ENCODE measurements at regions not wholly inside any gene's neighbourhood (a gene's known extent, or its start where the extent isn't known, plus 50 kb on each side); places are given as distances from the start of the nearest gene placed in this dataset.

GRCh38 chr1:181352695-181353094 is 130.6 kb upstream of the CACNA1E start:
- TF ChIP-seq TRIM28 (IDR thresholded peaks at IDR 0.05; ENCODE audit: borderline replicate concordance, low read length) = no peak
- TF ChIP-seq ZNF10 (tag by site-specific recombination; IDR thresholded peaks at IDR 0.05) = no peak
